ENCODE measurements at regions not wholly inside any gene's neighbourhood (a gene's known extent, or its start where the extent isn't known, plus 50 kb on each side); places are given as distances from the start of the nearest gene placed in this dataset.

GRCh38 chr1:177891809-177892208 lies 78.0 kb downstream of the SEC16B start:
- FAIRE-seq (no peak), DNase-seq (ENCODE audit: insufficient read length, low spot score) (no peak)
- TF ChIP-seq CTCF (IDR thresholded peaks at IDR 0.05; ENCODE audit: insufficient read depth, missing control alignments), result no peak

GRCh38 chr1:177890479-177890878 lies 79.4 kb downstream of the SEC16B start:
- no peak for DNase-seq (ENCODE audit: insufficient read length, low spot score)
- no peak for TF ChIP-seq CTCF (IDR thresholded peaks at IDR 0.05; ENCODE audit: insufficient read depth, missing control alignments)
- FAIRE-seq, result peak; percentile 46

GRCh38 chr1:177884479-177885021 lies 85.3 kb downstream of the SEC16B start:
- no peak for FAIRE-seq
- no peak for DNase-seq (ENCODE audit: insufficient read length, low spot score)
- TF ChIP-seq CTCF (IDR thresholded peaks at IDR 0.05; ENCODE audit: insufficient read depth, missing control alignments), result no peak

GRCh38 chr1:177883581-177883980 lies 86.3 kb downstream of the SEC16B start:
- TF ChIP-seq CTCF (IDR thresholded peaks at IDR 0.05; ENCODE audit: insufficient read depth, missing control alignments), result no peak
- FAIRE-seq (no peak), DNase-seq (ENCODE audit: insufficient read length, low spot score) (no peak)

- DNase-seq (ENCODE audit: insufficient read length, low spot score) (no peak), FAIRE-seq (no peak)
- no peak for TF ChIP-seq CTCF (IDR thresholded peaks at IDR 0.05; ENCODE audit: insufficient read depth, missing control alignments)
Observed at GRCh38 chr1:177880339-177880891, 89.4 kb downstream of the SEC16B start.

- TF ChIP-seq CTCF (IDR thresholded peaks at IDR 0.05; ENCODE audit: insufficient read depth, missing control alignments), result no peak
- FAIRE-seq, result peak; percentile 58
- DNase-seq (ENCODE audit: insufficient read length, low spot score), result no peak
Observed at GRCh38 chr1:177877086-177877485, 92.8 kb downstream of the SEC16B start.

- TF ChIP-seq CTCF (IDR thresholded peaks at IDR 0.05; ENCODE audit: insufficient read depth, missing control alignments), result no peak
- FAIRE-seq (no peak), DNase-seq (ENCODE audit: insufficient read length, low spot score) (no peak)
Observed at GRCh38 chr1:177873238-177873637, 96.6 kb downstream of the SEC16B start.
